HepG2 (cell line): ENCODE measurements at regions not wholly inside any gene's neighbourhood (a gene's known extent, or its start where the extent isn't known, plus 50 kb on each side); places are given as distances from the start of the nearest gene placed in this dataset.

Source experiments
- ATAC-seq: fragments of 200-7000 bp; cut with Tn5 transposase; 3 replicates; pipeline ENCODE4 v1.9.1; 2020; ENCODE audit warnings: mild to moderate bottlenecking, moderate library complexity
- BruUV-seq: library from RNA; stranded (reverse); fragments of 400-500 nt; replicated peaks from 2 replicates; lab custom pipeline; 2021; lab: Mats Ljungman, UMichigan
- CTCF ChIA-PET: fragments of 300-600 bp; formaldehyde crosslinking; extraction: SDS; loops from one replicate; lab custom pipeline; 2021; ENCODE audit warnings: low total read pairs, inconsistent platforms, low intra/inter-chr PET ratio; lab: Yijun Ruan, JAX
- POLR2A ChIA-PET: fragments of 350-600 bp; sonication (Branson Sonifier 250); formaldehyde crosslinking; loops from one replicate; lab custom pipeline; 2020; ENCODE audit warnings: antibody characterized with exemption, inconsistent platforms; lab: Yijun Ruan, JAX
- DNase-seq: peaks from one replicate; pipeline ENCODE4 v3.0.0-alpha.2; 2015; ENCODE audit warnings: low spot score
- FAIRE-seq: peaks from 3 replicates; lab custom pipeline; 2011; peaks lifted over from hg19 to GRCh38; lab: Jason Lieb, UNC
- H2AFZ ChIP-seq: one replicate; pipeline ENCODE4 v1.6.1; 2011; ENCODE audit warnings: low read length, inconsistent platforms
- H3K27ac ChIP-seq: fragments of 300-600 bp; 3 replicates; pipeline ENCODE4 v1.8.0; 2011; ENCODE audit warnings: mixed run types, mild to moderate bottlenecking, mixed read lengths, low read length, inconsistent platforms; ENCODE audit not compliant: insufficient read depth; ENCODE audit errors: extremely low read length
- H3K27me3 ChIP-seq, 2 experiments: fragments of 200-600 bp in 1 of 2; 2 replicates in 1 of 2; 3 replicates in 1 of 2; pipeline versions ENCODE4 v1.6.0 to v1.8.0; 2011; ENCODE audit warnings: low read length in 2 of 2, mild to moderate bottlenecking in 2 of 2, moderate library complexity in 2 of 2, inconsistent platforms in 1 of 2; ENCODE audit not compliant: insufficient read depth in 2 of 2, control insufficient read depth in 1 of 2
- H3K36me3 ChIP-seq, 2 experiments: fragments of 200-600 bp in 1 of 2; replicated peaks in 1 of 2; 2 replicates in 1 of 2; 3 replicates in 1 of 2; pipeline versions ENCODE4 v1.5.1 to v1.8.0; 2011; ENCODE audit warnings: low read length in 2 of 2, inconsistent platforms in 1 of 2; ENCODE audit not compliant: insufficient read depth in 2 of 2, control insufficient read depth in 1 of 2
- H3K4me1 ChIP-seq: 2 replicates; pipeline ENCODE4 v1.5.1; 2012; ENCODE audit warnings: low read length, inconsistent platforms; ENCODE audit not compliant: insufficient read depth
- H3K4me2 ChIP-seq: 2 replicates; pipeline ENCODE4 v1.6.0; 2011; ENCODE audit warnings: low read depth, low read length, inconsistent platforms
- H3K4me3 ChIP-seq, 3 experiments: fragments of 200-600 bp in 1 of 3; sonication (generic), shearing (Covaris generic) in 1 of 3; replicated peaks in 1 of 3; 2 replicates each; pipeline ENCODE4 v1.5.1; 2011 to 2016; ENCODE audit warnings: low read length in 3 of 3, inconsistent platforms in 2 of 3, low read depth in 2 of 3, mild to moderate bottlenecking in 2 of 3, control low read depth in 1 of 3, mixed read lengths in 1 of 3; ENCODE audit not compliant: insufficient read depth in 1 of 3
- H3K79me2 ChIP-seq: one replicate; pipeline ENCODE4 v1.6.1; 2011; ENCODE audit warnings: low read length, inconsistent platforms; ENCODE audit not compliant: insufficient read depth
- H3K9ac ChIP-seq: 2 replicates; pipeline ENCODE4 v1.6.0; 2011; ENCODE audit warnings: mild to moderate bottlenecking, low read depth, low read length, inconsistent platforms; ENCODE audit not compliant: insufficient read depth
- H3K9me3 ChIP-seq: 2 replicates; pipeline ENCODE4 v1.5.1; 2012; ENCODE audit warnings: mild to moderate bottlenecking, low read length
- H4K20me1 ChIP-seq: 2 replicates; pipeline ENCODE4 v1.6.0; 2011; ENCODE audit warnings: inconsistent platforms, mild to moderate bottlenecking, low read length, moderate library complexity; ENCODE audit not compliant: insufficient read depth
- GABPA ChIP-seq, 2 experiments: IDR thresholded peaks; 2 replicates each; pipeline ENCODE4 v1.6.1; 2011 to 2016; ENCODE audit warnings: low read depth in 2 of 2, low read length in 1 of 2, missing biosample characterization in 1 of 2, missing genetic modification characterization in 1 of 2
- MAF1 ChIP-seq: sonication (generic); formaldehyde crosslinking; IDR thresholded peaks from 2 replicates; pipeline ENCODE4 v1.5.0; 2020; ENCODE audit warnings: missing genetic modification reagents, borderline replicate concordance
- NFE2L1 ChIP-seq: sonication (generic); formaldehyde crosslinking; IDR thresholded peaks from 2 replicates; pipeline ENCODE4 v1.4.0; 2020; ENCODE audit warnings: missing genetic modification reagents, mild to moderate bottlenecking, borderline replicate concordance
- NR2C2 ChIP-seq: sonication (generic); formaldehyde crosslinking; IDR thresholded peaks from 2 replicates; pipeline ENCODE4 v1.4.0; 2020; ENCODE audit warnings: missing genetic modification reagents, mild to moderate bottlenecking, moderate library complexity, borderline replicate concordance
- ZBTB38 ChIP-seq: sonication (generic); formaldehyde crosslinking; IDR thresholded peaks from 2 replicates; pipeline ENCODE4 v1.5.1; 2020; ENCODE audit warnings: mild to moderate bottlenecking, missing genetic modification reagents
- ZBTB7A ChIP-seq: sonication (generic); formaldehyde crosslinking; IDR thresholded peaks from 2 replicates; pipeline ENCODE4 v1.8.0; 2022; ENCODE audit warnings: mild to moderate bottlenecking, missing genetic modification reagents
- WGBS: methylation state at CpG from one replicate; pipeline ENCODE4 v1.1.6; 2017; ENCODE audit warnings: low lambda C conversion rate; 5-methylcytosine and 5-hydroxymethylcytosine counted together
- in situ Hi-C: cut with HindIII; loops from 2 replicates; pipeline ENCODE4 v1.10.0; 2017; ENCODE audit warnings: low pct_unique_long_range_greater_than_20kb; ENCODE audit not compliant: extremely low pct_ligation_motif_present
- intact Hi-C: fragments of 100-400 bp; cut with micrococcal nuclease; formaldehyde crosslinking; loops from one replicate; pipeline ENCODE4 v1.10.0; 2022; ENCODE audit not compliant: unreplicated experiment
- TF ChIP-seq, protein P1 (sequence below): sonication (generic); formaldehyde crosslinking; IDR thresholded peaks from 2 replicates; pipeline ENCODE4 v1.5.0; 2020; ENCODE audit warnings: mild to moderate bottlenecking, missing genetic modification reagents
- TF ChIP-seq, protein P2 (sequence below): sonication (generic); formaldehyde crosslinking; IDR thresholded peaks from 2 replicates; pipeline ENCODE4 v1.5.1; 2020; ENCODE audit warnings: missing genetic modification reagents, mild to moderate bottlenecking, borderline replicate concordance
- TF ChIP-seq, protein P3 (sequence below): sonication (generic); formaldehyde crosslinking; IDR thresholded peaks from 2 replicates; pipeline ENCODE4 v1.4.0; 2020; ENCODE audit warnings: missing genetic modification reagents, mild to moderate bottlenecking, borderline replicate concordance
- TF ChIP-seq, protein P4 (sequence below): IDR thresholded peaks from 2 replicates; pipeline ENCODE4 v1.6.1; 2016; ENCODE audit warnings: missing compliant biosample characterization, missing genetic modification reagents, borderline replicate concordance

DNA sequence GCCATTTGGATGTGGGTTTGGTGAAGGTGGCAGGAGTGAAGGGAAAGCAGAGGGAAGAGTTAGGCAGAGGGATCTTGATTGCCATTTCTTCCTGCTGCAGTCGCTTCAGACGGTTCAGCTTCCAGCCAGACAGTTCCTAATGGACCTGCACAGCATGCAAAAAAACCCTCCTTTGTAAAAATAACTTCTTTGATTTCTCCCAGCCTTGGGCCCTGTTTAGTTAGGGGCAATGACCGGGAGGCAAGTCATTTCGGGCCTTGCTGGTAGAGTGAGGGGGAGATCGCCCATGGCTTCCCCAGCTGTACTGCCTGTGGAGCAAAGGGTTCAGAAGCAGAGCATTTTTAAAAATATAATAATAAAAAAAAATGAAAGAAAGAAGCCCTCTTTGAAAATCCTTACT, 67.2 kb upstream of the TLE1 start (continued):
- no peak for TF ChIP-seq ZBTB38 (CRISPR knock-in tag)

DNA sequence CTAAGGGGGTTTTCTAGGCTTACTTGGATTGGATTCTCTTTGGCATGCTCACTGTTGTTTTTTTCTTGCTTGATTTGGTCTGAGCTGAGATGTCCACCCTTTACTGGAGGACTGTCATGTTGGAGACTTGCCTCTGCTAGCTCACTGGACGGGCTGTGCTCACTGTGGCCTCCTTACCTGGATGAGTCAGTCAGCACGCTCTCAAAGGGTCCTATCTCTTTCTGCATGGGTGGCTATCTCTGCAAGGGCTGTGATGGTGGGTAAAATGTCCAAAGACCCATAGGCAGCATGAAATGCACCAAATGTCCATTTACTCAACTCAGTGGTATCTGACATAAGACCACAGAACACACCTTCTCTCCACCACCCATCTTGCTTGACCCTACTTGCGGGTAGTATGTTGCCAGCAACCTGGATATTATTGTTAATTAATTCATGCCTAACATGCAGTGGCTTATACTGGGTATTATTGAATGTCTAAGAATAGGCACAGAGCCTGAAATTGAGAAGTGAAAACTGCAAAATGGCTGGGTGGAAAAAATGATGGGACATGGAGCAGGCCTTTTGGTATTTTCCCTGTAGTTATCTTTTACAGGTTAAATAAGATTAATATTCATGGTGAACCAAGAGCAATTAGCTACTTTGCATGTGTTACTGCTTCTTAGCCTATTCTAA, 68.9 kb upstream of the TLE1 start:
- Histone ChIP-seq H3K9me3 (no peaks in the 10 kb centered on the region), H3K4me1 (no peaks in the 10 kb centered on the region), H3K9ac (no peak overlapping the region), H3K79me2 (no peaks in the 10 kb centered on the region), H3K36me3 (no peaks in the 10 kb centered on the region), H3K4me2 (no peak overlapping the region), H2AFZ (no peak overlapping the region), H3K27ac (no peak overlapping the region), H4K20me1 (no peaks in the 10 kb centered on the region), H3K27me3 (peaks cover 0 to 3% of the 10 kb centered on the region in 2 experiments; a peak in 1 of 5 replicates), H3K4me3 (no peak overlapping the region)
- DNase-seq (no peak), FAIRE-seq (no peak), ATAC-seq (no peak)
- 49% methylated on average over 3 of the region's 3 CpGs for WGBS
- ChIA-PET CTCF (no interaction called here), POLR2A (no interaction called here)
- in situ Hi-C loops (no loop called here), intact Hi-C loops (no loop called here)
- no TSS peak for BruUV-seq
- TF ChIP-seq NR2C2 (no peak), ZBTB7A (CRISPR knock-in tag) (no peak), NFE2L1 (CRISPR knock-in tag) (no peak), GABPA (IDR thresholded peaks at IDR 0.05; ENCODE audit: low read depth, low read length) (no peak), GABPA (CRISPR knock-in tag; IDR thresholded peaks at IDR 0.05; ENCODE audit: low read depth) (no peak), MAF1 (CRISPR knock-in tag) (no peak)
- TF ChIP-seq, protein P1, sequence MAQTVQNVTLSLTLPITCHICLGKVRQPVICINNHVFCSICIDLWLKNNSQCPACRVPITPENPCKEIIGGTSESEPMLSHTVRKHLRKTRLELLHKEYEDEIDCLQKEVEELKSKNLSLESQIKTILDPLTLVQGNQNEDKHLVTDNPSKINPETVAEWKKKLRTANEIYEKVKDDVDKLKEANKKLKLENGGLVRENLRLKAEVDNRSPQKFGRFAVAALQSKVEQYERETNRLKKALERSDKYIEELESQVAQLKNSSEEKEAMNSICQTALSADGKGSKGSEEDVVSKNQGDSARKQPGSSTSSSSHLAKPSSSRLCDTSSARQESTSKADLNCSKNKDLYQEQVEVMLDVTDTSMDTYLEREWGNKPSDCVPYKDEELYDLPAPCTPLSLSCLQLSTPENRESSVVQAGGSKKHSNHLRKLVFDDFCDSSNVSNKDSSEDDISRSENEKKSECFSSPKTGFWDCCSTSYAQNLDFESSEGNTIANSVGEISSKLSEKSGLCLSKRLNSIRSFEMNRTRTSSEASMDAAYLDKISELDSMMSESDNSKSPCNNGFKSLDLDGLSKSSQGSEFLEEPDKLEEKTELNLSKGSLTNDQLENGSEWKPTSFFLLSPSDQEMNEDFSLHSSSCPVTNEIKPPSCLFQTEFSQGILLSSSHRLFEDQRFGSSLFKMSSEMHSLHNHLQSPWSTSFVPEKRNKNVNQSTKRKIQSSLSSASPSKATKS (CRISPR knock-in tag): no peak
- TF ChIP-seq, protein P2, sequence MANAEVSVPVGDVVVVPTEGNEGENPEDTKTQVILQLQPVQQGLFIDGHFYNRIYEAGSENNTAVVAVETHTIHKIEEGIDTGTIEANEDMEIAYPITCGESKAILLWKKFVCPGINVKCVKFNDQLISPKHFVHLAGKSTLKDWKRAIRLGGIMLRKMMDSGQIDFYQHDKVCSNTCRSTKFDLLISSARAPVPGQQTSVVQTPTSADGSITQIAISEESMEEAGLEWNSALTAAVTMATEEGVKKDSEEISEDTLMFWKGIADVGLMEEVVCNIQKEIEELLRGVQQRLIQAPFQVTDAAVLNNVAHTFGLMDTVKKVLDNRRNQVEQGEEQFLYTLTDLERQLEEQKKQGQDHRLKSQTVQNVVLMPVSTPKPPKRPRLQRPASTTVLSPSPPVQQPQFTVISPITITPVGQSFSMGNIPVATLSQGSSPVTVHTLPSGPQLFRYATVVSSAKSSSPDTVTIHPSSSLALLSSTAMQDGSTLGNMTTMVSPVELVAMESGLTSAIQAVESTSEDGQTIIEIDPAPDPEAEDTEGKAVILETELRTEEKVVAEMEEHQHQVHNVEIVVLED: no peak
- TF ChIP-seq, protein P3, sequence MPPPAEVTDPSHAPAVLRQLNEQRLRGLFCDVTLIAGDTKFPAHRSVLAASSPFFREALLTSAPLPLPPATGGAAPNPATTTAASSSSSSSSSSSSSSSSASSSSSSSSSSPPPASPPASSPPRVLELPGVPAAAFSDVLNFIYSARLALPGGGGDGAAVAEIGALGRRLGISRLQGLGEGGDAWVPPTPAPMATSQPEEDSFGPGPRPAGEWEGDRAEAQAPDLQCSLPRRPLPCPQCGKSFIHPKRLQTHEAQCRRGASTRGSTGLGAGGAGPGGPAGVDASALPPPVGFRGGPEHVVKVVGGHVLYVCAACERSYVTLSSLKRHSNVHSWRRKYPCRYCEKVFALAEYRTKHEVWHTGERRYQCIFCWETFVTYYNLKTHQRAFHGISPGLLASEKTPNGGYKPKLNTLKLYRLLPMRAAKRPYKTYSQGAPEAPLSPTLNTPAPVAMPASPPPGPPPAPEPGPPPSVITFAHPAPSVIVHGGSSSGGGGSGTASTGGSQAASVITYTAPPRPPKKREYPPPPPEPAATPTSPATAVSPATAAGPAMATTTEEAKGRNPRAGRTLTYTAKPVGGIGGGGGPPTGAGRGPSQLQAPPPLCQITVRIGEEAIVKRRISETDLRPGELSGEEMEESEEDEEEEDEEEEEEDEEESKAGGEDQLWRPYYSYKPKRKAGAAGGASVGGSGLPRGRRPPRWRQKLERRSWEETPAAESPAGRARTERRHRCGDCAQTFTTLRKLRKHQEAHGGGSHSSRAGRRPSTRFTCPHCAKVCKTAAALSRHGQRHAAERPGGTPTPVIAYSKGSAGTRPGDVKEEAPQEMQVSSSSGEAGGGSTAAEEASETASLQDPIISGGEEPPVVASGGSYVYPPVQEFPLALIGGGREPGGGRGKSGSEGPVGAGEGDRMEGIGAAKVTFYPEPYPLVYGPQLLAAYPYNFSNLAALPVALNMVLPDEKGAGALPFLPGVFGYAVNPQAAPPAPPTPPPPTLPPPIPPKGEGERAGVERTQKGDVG: no peak
- TF ChIP-seq, protein P4, sequence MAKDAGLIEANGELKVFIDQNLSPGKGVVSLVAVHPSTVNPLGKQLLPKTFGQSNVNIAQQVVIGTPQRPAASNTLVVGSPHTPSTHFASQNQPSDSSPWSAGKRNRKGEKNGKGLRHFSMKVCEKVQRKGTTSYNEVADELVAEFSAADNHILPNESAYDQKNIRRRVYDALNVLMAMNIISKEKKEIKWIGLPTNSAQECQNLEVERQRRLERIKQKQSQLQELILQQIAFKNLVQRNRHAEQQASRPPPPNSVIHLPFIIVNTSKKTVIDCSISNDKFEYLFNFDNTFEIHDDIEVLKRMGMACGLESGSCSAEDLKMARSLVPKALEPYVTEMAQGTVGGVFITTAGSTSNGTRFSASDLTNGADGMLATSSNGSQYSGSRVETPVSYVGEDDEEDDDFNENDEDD (CRISPR knock-in tag): no peak
